ENCODE measurements at regions not wholly inside any gene's neighbourhood (a gene's known extent, or its start where the extent isn't known, plus 50 kb on each side); places are given as distances from the start of the nearest gene placed in this dataset.
"Not testable (repeated sequence)": the region's sequence is repeated elsewhere in the genome, so short reads cannot be mapped to it uniquely, and the experiment has no call there.

GRCh38 chr9:107792596-107792995 lies 303.0 kb upstream of the KLF4 start:
- no peak for DNase-seq

GRCh38 chr9:107792006-107792405 lies 302.4 kb upstream of the KLF4 start:
- DNase-seq: no peak

GRCh38 chr9:107789001-107789700 lies 299.6 kb upstream of the KLF4 start:
- no peak for DNase-seq

GRCh38 chr9:107786561-107786960 lies 297.0 kb upstream of the KLF4 start:
- DNase-seq: no peak

GRCh38 chr9:107784235-107784958 lies 294.8 kb upstream of the KLF4 start:
- no peak for DNase-seq

- DNase-seq: no peak
These were observed 293.2 kb upstream of the KLF4 start for GRCh38 chr9:107782789-107783188.

- DNase-seq: no peak
These were observed 292.8 kb upstream of the KLF4 start for GRCh38 chr9:107782381-107782780.

- no peak for DNase-seq
These were observed 291.4 kb upstream of the KLF4 start for GRCh38 chr9:107780960-107781359.

- DNase-seq: no peak
These were observed 290.2 kb upstream of the KLF4 start for GRCh38 chr9:107779731-107780130.

GRCh38 chr9:107778661-107779060 lies 289.1 kb upstream of the KLF4 start:
- no peak for DNase-seq

GRCh38 chr9:107774099-107774498 lies 284.5 kb upstream of the KLF4 start:
- DNase-seq: not testable (repeated sequence)

GRCh38 chr9:107772988-107773387 lies 283.4 kb upstream of the KLF4 start:
- no peak for DNase-seq

- DNase-seq: no peak
These were observed 281.1 kb upstream of the KLF4 start for GRCh38 chr9:107770716-107771115.

GRCh38 chr9:107768224-107768623 lies 278.7 kb upstream of the KLF4 start:
- no peak for DNase-seq

GRCh38 chr9:107767711-107768110 lies 278.1 kb upstream of the KLF4 start:
- no peak for DNase-seq

- not testable (repeated sequence) for DNase-seq
These were observed 273.9 kb upstream of the KLF4 start for GRCh38 chr9:107763469-107763868.

GRCh38 chr9:107761307-107761706 lies 271.7 kb upstream of the KLF4 start:
- DNase-seq: no peak

- DNase-seq: no peak
These were observed 271.1 kb upstream of the KLF4 start for GRCh38 chr9:107760469-107761242.

- DNase-seq: no peak
These were observed 270.2 kb upstream of the KLF4 start for GRCh38 chr9:107759823-107760166.

- no peak for DNase-seq
These were observed 269.6 kb upstream of the KLF4 start for GRCh38 chr9:107759009-107759822.

- no peak for DNase-seq
These were observed 266.5 kb upstream of the KLF4 start for GRCh38 chr9:107756091-107756490.

GRCh38 chr9:107755246-107755645 lies 265.7 kb upstream of the KLF4 start:
- no peak for DNase-seq

GRCh38 chr9:107751567-107752210 lies 262.1 kb upstream of the KLF4 start:
- DNase-seq: no peak
